ENCODE measurements at regions not wholly inside any gene's neighbourhood (a gene's known extent, or its start where the extent isn't known, plus 50 kb on each side); places are given as distances from the start of the nearest gene placed in this dataset.

- no peaks in the 10 kb centered on the region for H3K27me3 ChIP-seq
- no peak overlapping the region for H3K4me3 ChIP-seq
- H3K27ac ChIP-seq: no peak overlapping the region
- H3K4me1 ChIP-seq: no peaks in the 10 kb centered on the region
- intact Hi-C loops (cut with DNase I): no loop called here
- no peaks in the 10 kb centered on the region for H3K36me3 ChIP-seq
- no peaks in the 10 kb centered on the region for H3K9me3 ChIP-seq
- DNase-seq (ENCODE audit: low spot score in 2 of 2): no peak
- TF ChIP-seq CTCF (IDR thresholded peaks at IDR 0.05): no peak
These were observed 1059.0 kb upstream of the PRMT6 start for GRCh38 chr1:105997516-105997915.

GRCh38 chr1:106022312-106022902 lies 1034.1 kb upstream of the PRMT6 start:
- no peaks in the 10 kb centered on the region for H3K9me3 ChIP-seq
- intact Hi-C loops (cut with DNase I): no loop called here
- H3K4me1 ChIP-seq: no peaks in the 10 kb centered on the region
- H3K27ac ChIP-seq: no peak overlapping the region
- H3K27me3 ChIP-seq: no peaks in the 10 kb centered on the region
- no peak for TF ChIP-seq CTCF (IDR thresholded peaks at IDR 0.05)
- H3K4me3 ChIP-seq: no peak overlapping the region
- H3K36me3 ChIP-seq: no peaks in the 10 kb centered on the region
- DNase-seq (ENCODE audit: low spot score in 2 of 2): no peak

GRCh38 chr1:106027871-106028270 lies 1028.6 kb upstream of the PRMT6 start:
- DNase-seq (ENCODE audit: low spot score in 2 of 2): no peak
- Histone ChIP-seq H3K4me3 (no peak overlapping the region), H3K4me1 (no peaks in the 10 kb centered on the region), H3K27ac (no peak overlapping the region), H3K9me3 (no peaks in the 10 kb centered on the region), H3K36me3 (no peaks in the 10 kb centered on the region), H3K27me3 (no peaks in the 10 kb centered on the region)
- TF ChIP-seq CTCF (IDR thresholded peaks at IDR 0.05): no peak
- intact Hi-C loops (cut with DNase I): no loop called here

- intact Hi-C loops (cut with DNase I): no loop called here
- H3K9me3 ChIP-seq: no peaks in the 10 kb centered on the region
- H3K27me3 ChIP-seq: no peaks in the 10 kb centered on the region
- TF ChIP-seq CTCF (IDR thresholded peaks at IDR 0.05): no peak
- no peaks in the 10 kb centered on the region for H3K36me3 ChIP-seq
- H3K4me1 ChIP-seq: no peaks in the 10 kb centered on the region
- no peak overlapping the region for H3K4me3 ChIP-seq
- DNase-seq (ENCODE audit: low spot score in 2 of 2): no peak
- H3K27ac ChIP-seq: no peak overlapping the region
These were observed 1018.9 kb upstream of the PRMT6 start for GRCh38 chr1:106037526-106037925.

GRCh38 chr1:106038260-106038659 lies 1018.2 kb upstream of the PRMT6 start:
- no peak for TF ChIP-seq CTCF (IDR thresholded peaks at IDR 0.05)
- no peaks in the 10 kb centered on the region for H3K36me3 ChIP-seq
- no peaks in the 10 kb centered on the region for H3K4me1 ChIP-seq
- intact Hi-C loops (cut with DNase I): no loop called here
- no peak overlapping the region for H3K4me3 ChIP-seq
- no peaks in the 10 kb centered on the region for H3K27me3 ChIP-seq
- no peak for DNase-seq (ENCODE audit: low spot score in 2 of 2)
- no peaks in the 10 kb centered on the region for H3K9me3 ChIP-seq
- H3K27ac ChIP-seq: no peak overlapping the region

DNA sequence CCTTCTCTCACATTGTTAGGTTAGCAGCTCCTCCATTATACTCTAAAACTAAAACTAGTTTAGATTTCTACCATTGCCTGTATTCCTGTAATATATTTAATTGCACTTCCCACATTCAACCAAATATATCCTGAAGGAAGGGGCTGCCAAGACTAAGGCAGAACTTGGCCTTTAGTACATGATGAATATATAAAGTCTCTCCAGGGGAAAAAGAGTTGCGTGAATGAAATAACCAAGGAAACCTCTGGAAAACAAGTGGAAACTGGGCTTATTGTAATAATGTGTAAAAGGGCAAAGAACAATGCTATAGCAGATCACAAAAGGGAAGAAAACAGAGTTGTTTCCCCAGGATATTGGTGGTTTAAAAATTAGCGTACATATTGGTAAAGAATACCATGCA lies 1012.5 kb upstream of the PRMT6 start:
- Histone ChIP-seq H3K4me3 (no peak overlapping the region), H3K9me3 (no peaks in the 10 kb centered on the region), H3K27me3 (no peaks in the 10 kb centered on the region), H3K27ac (no peak overlapping the region), H3K36me3 (no peaks in the 10 kb centered on the region), H3K4me1 (no peaks in the 10 kb centered on the region)
- intact Hi-C loops (cut with DNase I): no loop called here
- no peak for TF ChIP-seq CTCF (IDR thresholded peaks at IDR 0.05)
- DNase-seq (ENCODE audit: low spot score in 2 of 2): no peak
